IPS-11a (cell line): ENCODE measurements at regions not wholly inside any gene's neighbourhood (a gene's known extent, or its start where the extent isn't known, plus 50 kb on each side); places are given as distances from the start of the nearest gene placed in this dataset.

ENCODE experiments used
- H3K4me3 ChIP-seq: one replicate; pipeline ENCODE4 v1.5.1; 2013; ENCODE audit warnings: low read depth, low read length, control low read depth

DNA sequence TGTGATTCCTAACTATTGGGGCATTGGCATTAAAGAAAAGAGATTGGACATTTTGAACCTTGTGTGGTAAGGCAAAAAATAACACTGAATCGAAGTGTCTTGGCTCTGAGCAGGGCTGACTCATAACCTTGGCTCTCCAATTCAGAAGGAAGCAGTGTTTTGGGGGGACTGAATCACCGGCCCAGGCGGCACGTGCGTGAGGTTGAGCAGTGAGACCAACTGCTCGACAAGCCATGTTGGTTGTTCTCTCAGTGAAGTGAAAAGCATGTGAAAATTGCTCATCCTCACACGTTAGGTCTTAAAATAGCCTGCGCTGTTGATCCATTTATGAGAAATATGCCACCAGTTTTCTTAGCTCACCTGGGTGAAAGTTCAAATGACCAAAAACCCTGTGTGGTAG lies 137.8 kb upstream of the SPACA1 start:
- no peak overlapping the region for H3K4me3 ChIP-seq

DNA sequence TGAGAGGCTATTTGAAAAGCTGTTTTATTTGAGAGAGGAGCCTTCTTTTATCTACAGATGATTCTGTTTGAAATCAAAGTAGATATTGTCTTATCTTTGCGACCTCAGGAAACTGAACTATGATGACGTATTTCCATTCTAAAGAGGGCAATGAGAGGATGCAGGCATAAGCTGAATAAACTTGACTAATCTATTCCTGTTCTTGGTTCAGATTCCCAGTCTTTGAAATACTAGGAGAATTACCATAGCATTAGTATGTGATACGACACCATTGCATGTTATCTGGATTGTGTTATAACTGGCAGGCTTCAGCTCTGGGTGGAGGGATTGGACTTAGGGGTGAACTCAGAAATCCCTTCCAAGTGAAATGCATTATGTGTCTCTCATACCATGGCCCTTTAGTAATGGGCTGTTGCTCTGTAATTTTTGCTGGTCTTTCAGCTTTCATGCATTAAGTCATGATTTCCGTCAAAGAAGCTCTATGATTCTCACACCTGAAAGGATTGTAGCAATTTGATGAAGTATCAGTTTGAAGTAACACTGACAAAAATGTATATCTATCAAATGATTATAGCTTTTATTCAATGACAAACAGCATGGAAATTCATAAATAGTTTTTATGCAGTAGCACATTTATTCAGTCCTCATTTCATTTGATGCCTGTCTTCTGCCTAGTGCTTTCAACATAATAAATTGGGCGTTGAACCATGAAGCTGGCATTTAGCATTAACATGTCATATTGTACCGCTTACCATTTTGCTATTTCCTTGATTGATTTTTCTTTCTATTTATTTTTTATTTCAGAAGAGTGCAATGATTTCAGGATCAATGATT lies 138.4 kb upstream of the SPACA1 start:
- H3K4me3 ChIP-seq: no peak overlapping the region

- H3K4me3 ChIP-seq: no peak overlapping the region
Measured at GRCh38 chr6:87907521-87907920, 140.1 kb upstream of the SPACA1 start.

DNA sequence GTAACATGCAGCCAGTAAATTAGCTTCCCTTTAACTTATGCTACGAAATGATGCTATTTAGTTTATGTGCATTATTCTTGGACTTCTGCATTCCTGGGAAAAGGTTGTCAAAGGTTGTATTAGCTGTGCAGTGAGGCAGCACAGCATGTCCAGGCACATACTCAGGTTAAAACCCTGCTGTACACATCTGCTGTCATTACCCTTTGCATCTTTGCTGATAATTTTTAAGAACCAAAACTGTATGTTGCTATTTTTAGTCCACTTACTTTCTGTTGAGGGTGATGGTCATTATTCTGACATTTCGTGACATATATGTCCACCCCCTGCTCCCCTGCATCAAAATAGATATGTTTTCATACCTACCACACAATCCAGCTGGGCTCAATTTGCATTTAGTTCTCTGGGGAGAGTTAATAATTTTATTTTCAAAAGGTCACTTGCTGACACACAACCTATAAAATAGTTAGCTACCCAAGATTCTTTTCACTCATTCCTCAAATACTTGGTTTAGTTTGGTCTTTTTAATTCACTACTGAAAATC lies 142.5 kb upstream of the SPACA1 start:
- H3K4me3 ChIP-seq: no peak overlapping the region

DNA sequence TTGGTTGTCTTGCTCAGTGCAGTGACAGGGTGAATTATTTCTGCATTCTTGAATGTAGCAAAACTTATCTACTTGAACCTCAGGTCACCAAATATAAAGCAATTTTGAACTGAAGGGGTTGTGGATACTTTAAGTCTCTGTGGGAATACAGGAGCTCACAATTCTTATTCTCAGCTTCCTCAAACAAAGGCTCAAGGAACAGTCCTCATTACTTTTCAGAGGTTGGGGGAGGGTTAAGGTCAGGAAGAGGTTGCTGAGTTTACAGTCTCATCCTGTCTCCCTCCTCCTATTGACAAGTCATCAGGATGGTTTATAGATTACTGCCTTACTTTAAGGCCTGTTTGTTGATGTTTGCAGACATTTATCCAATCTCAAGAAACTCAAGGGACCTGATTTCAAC lies 143.6 kb upstream of the SPACA1 start:
- no peak overlapping the region for H3K4me3 ChIP-seq

- no peak overlapping the region for H3K4me3 ChIP-seq
Measured at GRCh38 chr6:87903323-87903722, 144.3 kb upstream of the SPACA1 start.

- H3K4me3 ChIP-seq: no peak overlapping the region
Measured at GRCh38 chr6:87902383-87902782, 145.3 kb upstream of the SPACA1 start.

GRCh38 chr6:87901613-87902012 lies 146.0 kb upstream of the SPACA1 start:
- H3K4me3 ChIP-seq: no peak overlapping the region

DNA sequence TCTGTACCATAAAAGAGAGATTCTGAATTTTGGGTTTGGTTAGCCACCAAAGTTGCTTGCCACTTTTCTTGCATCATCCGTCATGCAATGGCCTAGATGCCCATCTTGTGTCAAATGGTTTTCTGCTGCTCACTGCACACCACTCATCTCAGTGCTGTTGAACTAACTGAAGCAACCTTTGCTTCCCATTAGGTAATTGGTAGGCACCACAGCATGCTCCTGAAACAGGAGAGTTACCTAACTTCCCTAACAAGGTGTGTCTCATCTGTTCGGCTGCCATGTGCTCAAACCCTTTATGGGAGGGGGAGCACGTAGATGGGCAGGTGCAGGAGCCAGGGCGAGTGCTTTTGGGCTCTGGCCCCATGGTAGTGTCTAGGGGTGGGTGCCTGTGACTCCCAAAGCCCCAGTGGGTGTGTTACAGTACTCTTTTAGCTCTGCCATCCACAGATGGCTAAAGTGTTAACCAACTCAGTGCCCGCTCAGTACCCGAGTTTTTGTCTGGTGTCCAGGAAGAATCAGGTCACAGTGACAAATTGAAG lies 147.4 kb upstream of the SPACA1 start:
- H3K4me3 ChIP-seq: no peak overlapping the region

- H3K4me3 ChIP-seq: no peak overlapping the region
Measured at GRCh38 chr6:87899499-87900147, 148.0 kb upstream of the SPACA1 start.

- H3K4me3 ChIP-seq: no peak overlapping the region
Measured at GRCh38 chr6:87897663-87898062, 150.0 kb upstream of the SPACA1 start.

DNA sequence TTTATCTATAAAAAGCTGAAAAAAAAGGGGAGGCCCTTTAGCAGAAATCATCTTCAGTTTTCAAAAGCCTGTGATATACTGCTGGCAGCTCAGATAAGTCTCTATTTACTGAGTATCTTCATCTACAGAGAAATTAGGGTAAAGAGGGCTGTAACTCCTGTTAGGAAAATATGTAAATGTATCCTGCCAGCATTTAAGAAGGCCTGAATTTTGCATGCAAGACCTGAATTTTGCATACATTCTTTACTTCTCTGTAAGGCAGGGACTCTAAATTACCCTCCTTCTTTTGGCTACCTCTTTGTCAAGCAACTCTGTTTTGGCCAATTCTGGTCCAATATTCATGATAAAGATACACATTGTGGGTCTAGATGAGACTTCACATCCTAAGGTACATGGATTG lies 150.6 kb upstream of the SPACA1 start:
- no peak overlapping the region for H3K4me3 ChIP-seq

DNA sequence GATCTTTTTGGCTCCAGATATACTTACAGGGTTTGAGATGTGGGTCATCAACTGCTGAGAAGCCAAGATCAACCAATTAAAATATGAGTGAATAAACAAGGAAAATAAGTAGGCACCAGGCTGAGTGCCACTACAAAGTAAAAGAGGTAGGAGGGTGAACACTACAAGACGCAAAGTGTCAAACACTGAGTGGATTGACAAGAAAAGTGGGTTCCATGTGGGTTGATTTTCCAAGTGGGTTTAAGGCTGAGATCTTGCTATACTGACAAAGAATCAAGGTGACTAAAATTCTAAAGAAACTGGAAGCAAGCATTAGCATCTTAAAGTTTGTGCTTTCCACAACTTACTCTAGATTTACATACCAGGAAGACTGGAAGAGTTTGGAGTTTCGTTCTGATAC lies 160.4 kb upstream of the SPACA1 start:
- H3K4me3 ChIP-seq: no peak overlapping the region

DNA sequence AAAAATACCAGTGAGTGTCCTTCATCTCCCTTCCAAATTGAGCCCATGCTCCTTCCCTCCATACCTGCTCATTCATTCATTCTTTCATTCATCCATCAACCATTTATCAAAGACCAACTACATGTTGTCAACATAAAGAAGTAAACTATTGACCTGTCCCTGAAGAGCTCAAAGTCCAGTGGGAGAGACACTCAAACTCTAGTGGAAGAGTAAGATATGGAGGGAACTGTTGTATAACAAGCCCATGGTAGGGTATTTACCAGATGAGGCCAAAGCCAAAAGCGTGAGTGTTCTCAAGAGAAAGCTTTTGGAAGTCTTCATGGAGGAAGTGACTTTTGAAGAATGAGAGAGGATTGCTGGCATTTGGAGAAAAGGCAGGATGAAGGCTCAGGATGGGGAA lies 163.4 kb upstream of the SPACA1 start:
- no peak overlapping the region for H3K4me3 ChIP-seq

- no peak overlapping the region for H3K4me3 ChIP-seq
Measured at GRCh38 chr6:87881342-87881895, 166.2 kb upstream of the SPACA1 start.

- H3K4me3 ChIP-seq: no peak overlapping the region
Measured at GRCh38 chr6:87879132-87879861, 168.3 kb upstream of the SPACA1 start.

DNA sequence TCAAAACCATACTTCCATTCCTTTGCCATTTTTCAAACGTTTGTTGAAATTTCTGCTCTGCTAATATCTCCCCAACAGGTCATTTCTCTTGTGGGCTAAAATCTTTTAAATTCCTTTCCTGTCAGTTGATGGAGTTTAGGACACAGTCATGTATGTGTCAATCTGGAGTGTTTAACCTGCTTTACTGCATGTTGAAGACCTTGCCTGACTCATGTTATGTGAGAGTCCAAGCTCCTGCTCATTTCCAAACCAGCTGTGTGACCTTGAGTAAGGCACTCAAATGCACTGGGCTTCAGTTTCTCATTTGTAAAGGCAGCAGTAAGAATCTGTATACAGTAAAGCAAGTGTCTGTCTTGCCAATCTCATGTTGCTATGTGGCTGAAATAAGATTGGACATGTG lies 171.9 kb upstream of the SPACA1 start:
- no peak overlapping the region for H3K4me3 ChIP-seq

DNA sequence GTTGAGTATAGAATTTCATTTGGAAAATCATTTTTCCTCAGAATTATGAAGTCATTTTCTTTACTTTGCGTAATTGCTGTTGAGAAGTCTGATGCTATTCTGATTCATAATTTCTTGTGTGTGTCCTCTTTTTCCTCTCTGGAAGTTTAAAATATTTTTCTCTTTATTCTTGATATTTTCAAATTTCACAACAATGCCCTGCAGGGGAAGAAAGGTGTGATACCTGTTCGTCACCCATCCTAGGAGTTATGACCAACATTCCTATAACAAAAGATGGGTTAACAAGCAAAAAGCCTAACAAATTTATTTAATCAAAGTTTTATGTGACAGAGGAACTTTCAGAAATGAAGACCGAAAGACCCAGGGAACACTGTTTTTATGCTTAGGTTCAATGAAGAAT lies 171.5 kb upstream of the AKIRIN2 start:
- H3K4me3 ChIP-seq: no peak overlapping the region

DNA sequence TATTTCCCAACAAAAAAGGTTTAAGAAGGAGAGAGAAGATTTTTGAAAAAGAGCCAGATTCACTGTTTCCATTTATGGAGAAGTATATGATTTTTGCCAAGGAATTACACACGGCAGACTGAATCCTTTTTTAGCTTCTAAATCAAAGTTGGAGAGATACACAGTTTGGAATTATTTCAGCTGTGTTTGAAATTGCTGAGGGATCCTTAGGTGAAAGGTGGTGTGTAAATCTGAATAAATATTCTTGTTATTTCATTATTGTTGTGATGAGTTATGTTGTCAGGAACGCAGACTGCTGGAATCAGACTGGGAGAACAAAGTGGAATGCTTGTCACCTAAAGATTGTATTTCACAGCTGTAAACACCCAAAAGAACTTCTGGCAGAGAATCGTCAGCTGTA lies 168.5 kb upstream of the AKIRIN2 start:
- H3K4me3 ChIP-seq: no peak overlapping the region

DNA sequence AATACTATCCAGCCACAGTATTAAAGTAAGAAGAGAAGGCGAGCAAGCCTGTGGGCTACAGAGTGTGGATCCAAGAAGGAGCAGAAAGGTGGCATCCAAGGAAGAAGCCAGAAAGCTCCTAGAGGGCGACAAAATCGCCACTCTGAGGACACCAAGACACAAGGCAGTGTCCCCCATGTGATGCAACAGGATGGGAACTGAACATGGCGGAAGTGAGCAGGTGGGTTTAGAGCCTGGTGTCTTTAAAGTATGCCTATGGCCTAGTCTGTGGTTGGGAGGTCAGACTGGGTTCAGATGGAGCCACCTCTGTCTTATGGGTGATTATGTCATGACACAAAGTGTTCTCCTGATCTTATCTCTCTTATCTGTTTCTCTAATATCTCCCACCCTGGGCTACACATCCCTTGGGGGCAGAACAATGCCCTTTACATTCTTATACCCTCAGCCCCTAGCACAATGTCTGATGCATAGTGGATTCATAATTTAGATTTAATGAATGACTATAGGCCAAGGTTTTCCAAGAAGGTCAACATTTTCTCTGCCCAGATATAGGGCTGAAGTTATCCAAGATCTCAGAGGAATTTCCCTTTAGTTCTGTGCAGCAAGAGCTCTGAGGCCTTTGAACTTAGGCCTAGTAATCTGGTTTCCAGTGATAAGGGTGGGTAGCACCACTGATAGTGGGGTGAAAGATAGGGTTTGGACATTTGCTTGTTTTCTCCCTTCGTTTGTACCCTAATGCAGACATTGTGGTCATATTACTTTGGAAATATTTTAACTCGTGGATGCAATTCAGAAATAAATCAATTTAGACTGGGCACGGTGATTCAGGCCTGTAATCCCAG lies 167.3 kb upstream of the AKIRIN2 start:
- H3K4me3 ChIP-seq: no peak overlapping the region
